Neural progenitor cell (in vitro differentiated cells): ENCODE measurements at regions not wholly inside any gene's neighbourhood (a gene's known extent, or its start where the extent isn't known, plus 50 kb on each side); places are given as distances from the start of the nearest gene placed in this dataset.
"Not testable (repeated sequence)": the region's sequence is repeated elsewhere in the genome, so short reads cannot be mapped to it uniquely, and the experiment has no call there.

ENCODE experiments used
- DNase-seq: peaks from one replicate; pipeline ENCODE4 v3.0.0-alpha.2; 2016; ENCODE audit warnings: low spot score
- H2AFZ ChIP-seq: fragments of 200-600 bp; sonication (generic); replicated peaks from 2 replicates; pipeline ENCODE4 v1.6.1; 2016; ENCODE audit warnings: antibody characterized with exemption
- H3F3A ChIP-seq: fragments of 200-600 bp; sonication (generic); 2 replicates; pipeline ENCODE4 v1.6.1; 2016; ENCODE audit warnings: antibody characterized with exemption, low read depth
- H3K27ac ChIP-seq: fragments of 200-600 bp; sonication (generic); 2 replicates; pipeline ENCODE4 v1.5.1; 2016; ENCODE audit warnings: mild to moderate bottlenecking
- H3K27me3 ChIP-seq: fragments of 200-600 bp; sonication (generic); 2 replicates; pipeline ENCODE4 v1.6.1; 2016; ENCODE audit warnings: mild to moderate bottlenecking, moderate library complexity
- H3K36me3 ChIP-seq: fragments of 200-600 bp; sonication (generic); 2 replicates; pipeline ENCODE4 v1.5.1; 2016
- H3K4me1 ChIP-seq: fragments of 200-600 bp; sonication (generic); 2 replicates; pipeline ENCODE4 v1.6.1; 2016; ENCODE audit warnings: mixed run types
- H3K4me2 ChIP-seq: fragments of 200-600 bp; sonication (generic); 2 replicates; pipeline ENCODE4 v1.6.1; 2016
- H3K4me3 ChIP-seq: fragments of 200-600 bp; sonication (generic); 2 replicates; pipeline ENCODE4 v1.5.1; 2016
- H3K79me2 ChIP-seq: fragments of 200-600 bp; sonication (generic); 2 replicates; pipeline ENCODE4 v1.6.1; 2016; ENCODE audit warnings: low read depth
- H3K9ac ChIP-seq: fragments of 200-600 bp; sonication (generic); 2 replicates; pipeline ENCODE4 v1.6.1; 2016
- H3K9me3 ChIP-seq: fragments of 200-600 bp; sonication (generic); 2 replicates; pipeline ENCODE4 v1.5.1; 2016; ENCODE audit warnings: low read depth
- H4K20me1 ChIP-seq: fragments of 200-600 bp; sonication (generic); 2 replicates; pipeline ENCODE4 v1.6.1; 2016; ENCODE audit warnings: low read depth
- H3K27ac Mint-ChIP-seq: 3 replicates; pipeline ENCODE4 v1.8.0; 2021; ENCODE audit warnings: mixed read lengths
- H3K27me3 Mint-ChIP-seq: 2 replicates; pipeline ENCODE4 v1.8.0; 2022; ENCODE audit warnings: low read depth, mild to moderate bottlenecking, inconsistent platforms, moderate library complexity, mixed read lengths; ENCODE audit not compliant: insufficient read depth
- H3K36me3 Mint-ChIP-seq: 3 replicates; pipeline ENCODE4 v1.8.0; 2021; ENCODE audit warnings: mixed read lengths
- H3K4me1 Mint-ChIP-seq: 3 replicates; pipeline ENCODE4 v1.8.0; 2021; ENCODE audit warnings: mixed read lengths
- H3K4me3 Mint-ChIP-seq: 3 replicates; pipeline ENCODE4 v1.8.0; 2021; ENCODE audit warnings: mild to moderate bottlenecking, moderate library complexity, mixed read lengths
- H3K9me3 Mint-ChIP-seq: 3 replicates; pipeline ENCODE4 v1.8.0; 2020; ENCODE audit warnings: mixed read lengths
- EZH2 ChIP-seq: fragments of 200-600 bp; sonication (generic); IDR thresholded peaks from 2 replicates; pipeline ENCODE4 v1.6.1; 2017; ENCODE audit warnings: antibody characterized with exemption, mild to moderate bottlenecking, moderate library complexity
- EZH2phosphoT487 ChIP-seq: fragments of 200-600 bp; sonication (generic); IDR thresholded peaks from 2 replicates; pipeline ENCODE4 v1.6.1; 2017; ENCODE audit warnings: antibody characterized with exemption
- TF ChIP-seq, protein P1 (sequence below): fragments of 200-600 bp; sonication (generic); IDR thresholded peaks from 2 replicates; pipeline ENCODE4 v1.5.1; 2017; ENCODE audit warnings: antibody characterized with exemption, mild to moderate bottlenecking

DNA sequence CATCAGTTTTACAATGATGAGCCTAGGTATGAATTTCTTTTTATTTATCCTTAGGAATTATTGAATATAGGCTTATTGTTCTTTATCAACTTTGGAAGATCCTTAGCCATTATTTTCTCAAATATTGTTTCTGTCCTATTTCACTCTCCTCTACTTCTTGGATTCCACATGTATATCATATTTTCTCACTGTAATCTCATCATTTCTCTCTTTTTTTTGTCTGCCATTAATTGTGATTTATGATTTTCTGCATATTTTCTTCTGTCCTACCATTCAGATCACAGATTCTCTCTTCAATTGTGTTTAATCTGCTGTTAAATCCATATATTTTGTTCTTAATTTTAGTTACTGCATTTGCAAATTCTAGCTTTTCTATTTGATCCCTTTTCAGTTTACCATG, 139.8 kb downstream of the ARRDC3 start:
- Histone ChIP-seq H3K79me2 (no peaks in the 10 kb centered on the region), H3K4me1 (no peaks in the 10 kb centered on the region), H4K20me1 (no peaks in the 10 kb centered on the region), H3K27ac (no peak overlapping the region), H3F3A (no peaks in the 10 kb centered on the region), H3K4me3 (no peak overlapping the region), H3K9me3 (no peaks in the 10 kb centered on the region), H3K36me3 (no peaks in the 10 kb centered on the region), H3K27me3 (no peaks in the 10 kb centered on the region), H2AFZ (no peak overlapping the region), H3K9ac (no peak overlapping the region), H3K4me2 (no peak overlapping the region)
- Mint-ChIP-seq H3K4me1 (no peaks in the 10 kb centered on the region), H3K27ac (no peak overlapping the region), H3K36me3 (peaks cover 2% of the 10 kb centered on the region), H3K9me3 (peaks cover 19% of the 10 kb centered on the region), H3K4me3 (no peak overlapping the region), H3K27me3 (peaks cover 3% of the 10 kb centered on the region)
- TF ChIP-seq EZH2 (no peak), EZH2phosphoT487 (no peak)
- TF ChIP-seq, protein P1, sequence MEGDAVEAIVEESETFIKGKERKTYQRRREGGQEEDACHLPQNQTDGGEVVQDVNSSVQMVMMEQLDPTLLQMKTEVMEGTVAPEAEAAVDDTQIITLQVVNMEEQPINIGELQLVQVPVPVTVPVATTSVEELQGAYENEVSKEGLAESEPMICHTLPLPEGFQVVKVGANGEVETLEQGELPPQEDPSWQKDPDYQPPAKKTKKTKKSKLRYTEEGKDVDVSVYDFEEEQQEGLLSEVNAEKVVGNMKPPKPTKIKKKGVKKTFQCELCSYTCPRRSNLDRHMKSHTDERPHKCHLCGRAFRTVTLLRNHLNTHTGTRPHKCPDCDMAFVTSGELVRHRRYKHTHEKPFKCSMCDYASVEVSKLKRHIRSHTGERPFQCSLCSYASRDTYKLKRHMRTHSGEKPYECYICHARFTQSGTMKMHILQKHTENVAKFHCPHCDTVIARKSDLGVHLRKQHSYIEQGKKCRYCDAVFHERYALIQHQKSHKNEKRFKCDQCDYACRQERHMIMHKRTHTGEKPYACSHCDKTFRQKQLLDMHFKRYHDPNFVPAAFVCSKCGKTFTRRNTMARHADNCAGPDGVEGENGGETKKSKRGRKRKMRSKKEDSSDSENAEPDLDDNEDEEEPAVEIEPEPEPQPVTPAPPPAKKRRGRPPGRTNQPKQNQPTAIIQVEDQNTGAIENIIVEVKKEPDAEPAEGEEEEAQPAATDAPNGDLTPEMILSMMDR, result no peak
- no peak for DNase-seq

DNA sequence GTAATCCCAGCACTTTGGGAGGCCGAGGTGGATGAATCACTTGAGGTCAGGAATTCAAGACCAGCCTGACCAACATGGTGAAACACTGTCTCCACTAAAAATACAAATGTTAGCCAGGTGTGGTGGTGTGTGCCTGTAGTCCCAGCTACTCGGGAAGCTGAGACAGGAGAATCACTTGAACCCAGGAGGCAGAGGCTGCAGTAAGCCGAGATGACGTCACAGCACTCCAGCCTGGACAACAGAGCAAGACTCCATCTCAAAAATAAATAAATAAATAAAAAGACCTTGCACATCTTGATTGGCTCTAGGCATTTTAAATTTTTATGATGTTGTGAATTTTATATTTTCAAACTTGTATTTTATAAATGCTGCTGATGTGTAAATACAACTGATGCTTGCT, 141.7 kb downstream of the ARRDC3 start:
- not testable (repeated sequence) for H3K4me2 ChIP-seq, H3K4me3 Mint-ChIP-seq, H2AFZ ChIP-seq, H3K9me3 ChIP-seq, H3K36me3 ChIP-seq, H3K36me3 Mint-ChIP-seq, H3K4me1 Mint-ChIP-seq, H3K4me3 ChIP-seq, H3K79me2 ChIP-seq, H3K4me1 ChIP-seq, H3K27me3 ChIP-seq, H4K20me1 ChIP-seq, H3F3A ChIP-seq, H3K27me3 Mint-ChIP-seq, DNase-seq, H3K9ac ChIP-seq, H3K27ac ChIP-seq, H3K27ac Mint-ChIP-seq
- H3K9me3 Mint-ChIP-seq, result peaks cover 16% of the 10 kb centered on the region

DNA sequence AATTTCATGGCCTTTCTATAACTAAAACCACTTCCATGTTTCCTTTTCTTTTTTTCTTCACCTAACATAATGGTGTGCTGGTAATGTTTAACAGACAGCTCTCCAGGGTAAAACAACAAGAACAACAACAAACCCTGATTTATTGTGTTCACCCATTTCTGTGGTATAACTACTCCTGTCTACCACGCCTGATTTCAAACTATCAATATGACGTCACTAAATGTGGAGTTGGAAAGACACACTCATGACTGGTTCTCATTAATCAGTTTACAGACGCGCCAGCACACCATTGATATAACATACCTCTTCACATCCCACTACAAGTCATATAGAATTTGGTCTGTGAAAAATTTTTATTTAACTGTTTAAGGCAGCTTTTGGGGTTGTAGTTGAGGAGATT, 142.9 kb downstream of the ARRDC3 start:
- TF ChIP-seq, protein P1, result no peak
- TF ChIP-seq EZH2, result no peak
- no peak for TF ChIP-seq EZH2phosphoT487
- H3K4me3 Mint-ChIP-seq, result no peak overlapping the region
- no peak overlapping the region for H3K4me3 ChIP-seq
- peaks cover 3% of the 10 kb centered on the region for H3K27me3 Mint-ChIP-seq
- peaks cover 2% of the 10 kb centered on the region for H3K36me3 Mint-ChIP-seq
- no peak overlapping the region for H3K9ac ChIP-seq
- no peaks in the 10 kb centered on the region for H3K27me3 ChIP-seq
- no peaks in the 10 kb centered on the region for H3F3A ChIP-seq
- no peak for DNase-seq
- H3K9me3 Mint-ChIP-seq, result peaks cover 16% of the 10 kb centered on the region
- H3K4me1 Mint-ChIP-seq, result no peaks in the 10 kb centered on the region
- no peaks in the 10 kb centered on the region for H3K79me2 ChIP-seq
- H4K20me1 ChIP-seq, result no peaks in the 10 kb centered on the region
- no peaks in the 10 kb centered on the region for H3K4me1 ChIP-seq
- H3K36me3 ChIP-seq, result no peaks in the 10 kb centered on the region
- no peak overlapping the region for H2AFZ ChIP-seq
- no peaks in the 10 kb centered on the region for H3K9me3 ChIP-seq
- no peak overlapping the region for H3K27ac ChIP-seq
- no peak overlapping the region for H3K4me2 ChIP-seq
- H3K27ac Mint-ChIP-seq, result no peak overlapping the region

DNA sequence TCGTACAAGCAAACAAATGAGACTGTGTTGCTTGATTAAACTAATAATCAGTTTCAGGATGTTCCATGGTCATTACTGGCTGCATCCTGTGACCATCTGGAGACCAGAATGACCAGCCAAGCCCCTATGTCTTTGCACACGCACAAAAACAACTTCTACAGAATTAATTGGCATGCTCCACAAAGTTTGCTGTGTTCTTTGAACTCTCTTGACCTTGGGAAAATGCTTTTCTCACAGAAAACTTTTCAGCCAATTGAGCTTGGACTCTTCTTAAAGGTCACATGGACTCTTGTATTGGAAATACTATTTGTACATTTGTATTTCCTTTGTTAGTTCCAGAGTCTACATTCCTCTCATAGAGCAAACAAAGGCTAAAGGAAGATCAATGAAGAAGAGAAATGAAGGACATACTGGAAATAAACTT, 147.8 kb downstream of the ARRDC3 start:
- H2AFZ ChIP-seq, result no peak overlapping the region
- H3K27ac Mint-ChIP-seq, result no peak overlapping the region
- H3K4me1 Mint-ChIP-seq, result peaks cover 3% of the 10 kb centered on the region

More for the DNA sequence above, 147.8 kb downstream of the ARRDC3 start:
- H3K9me3 ChIP-seq, result no peaks in the 10 kb centered on the region
- no peaks in the 10 kb centered on the region for H4K20me1 ChIP-seq
- TF ChIP-seq EZH2, result no peak
- TF ChIP-seq, protein P1, result no peak
- TF ChIP-seq EZH2phosphoT487, result no peak
- no peak overlapping the region for H3K4me3 Mint-ChIP-seq
- H3K27ac ChIP-seq, result no peak overlapping the region
- no peaks in the 10 kb centered on the region for H3K4me1 ChIP-seq
- no peak overlapping the region for H3K4me2 ChIP-seq
- H3K4me3 ChIP-seq, result no peak overlapping the region
- H3F3A ChIP-seq, result no peaks in the 10 kb centered on the region
- no peaks in the 10 kb centered on the region for H3K79me2 ChIP-seq
- no peaks in the 10 kb centered on the region for H3K36me3 ChIP-seq
- H3K9me3 Mint-ChIP-seq, result peaks cover 5% of the 10 kb centered on the region
- DNase-seq, result no peak
- peaks cover 3% of the 10 kb centered on the region for H3K27me3 Mint-ChIP-seq
- H3K9ac ChIP-seq, result no peak overlapping the region
- peaks cover 3% of the 10 kb centered on the region for H3K36me3 Mint-ChIP-seq
- no peaks in the 10 kb centered on the region for H3K27me3 ChIP-seq
